Esophagus mucosa (tissue), 1 donor: ENCODE measurements at regions not wholly inside any gene's neighbourhood (a gene's known extent, or its start where the extent isn't known, plus 50 kb on each side); places are given as distances from the start of the nearest gene placed in this dataset.
"Not testable (repeated sequence)": the region's sequence is repeated elsewhere in the genome, so short reads cannot be mapped to it uniquely, and the experiment has no call there.

Experiments used
- ATAC-seq: fragments of 200-7000 bp; cut with Tn5 transposase; one replicate; pipeline ENCODE4 v1.9.1; 2020
- donor health status: DM: yes; HTN: yes; CAD: no.

GRCh38 chr5:42889311-42889933, 77.7 kb upstream of the SELENOP start:
- ATAC-seq: peak; percentile 80

GRCh38 chr5:42888771-42889170, 77.1 kb upstream of the SELENOP start:
- ATAC-seq: no peak

GRCh38 chr5:42887575-42887974, 75.9 kb upstream of the SELENOP start:
- no peak for ATAC-seq

GRCh38 chr5:42887097-42887496, 75.4 kb upstream of the SELENOP start:
- ATAC-seq: peak; percentile 96

GRCh38 chr5:42886635-42887034, 74.9 kb upstream of the SELENOP start:
- no peak for ATAC-seq

GRCh38 chr5:42884326-42884725, 72.6 kb upstream of the SELENOP start:
- ATAC-seq: no peak

GRCh38 chr5:42881416-42882117, 69.9 kb upstream of the SELENOP start:
- ATAC-seq: no peak

GRCh38 chr5:42880496-42881150, 68.9 kb upstream of the SELENOP start:
- ATAC-seq: no peak

- no peak for ATAC-seq
These were observed 67.6 kb upstream of the SELENOP start for GRCh38 chr5:42879291-42879690.

- ATAC-seq: no peak
These were observed 66.9 kb upstream of the SELENOP start for GRCh38 chr5:42878550-42878949.

GRCh38 chr5:42878041-42878440, 66.3 kb upstream of the SELENOP start:
- no peak for ATAC-seq

- ATAC-seq: no peak
These were observed 65.7 kb upstream of the SELENOP start for GRCh38 chr5:42877431-42877830.

- ATAC-seq: no peak
These were observed 64.7 kb upstream of the SELENOP start for GRCh38 chr5:42876375-42876844.

GRCh38 chr5:42875785-42876374, 64.2 kb upstream of the SELENOP start:
- no peak for ATAC-seq

GRCh38 chr5:42875211-42875610, 63.5 kb upstream of the SELENOP start:
- no peak for ATAC-seq

- ATAC-seq: no peak
These were observed 63.0 kb upstream of the SELENOP start for GRCh38 chr5:42874621-42875198.

GRCh38 chr5:42872865-42873264, 61.2 kb upstream of the SELENOP start:
- no peak for ATAC-seq

- peak; percentile 85 for ATAC-seq
These were observed 59.3 kb upstream of the SELENOP start for GRCh38 chr5:42870882-42871418.

GRCh38 chr5:42868417-42868816, 56.7 kb upstream of the SELENOP start:
- ATAC-seq: not testable (repeated sequence)

GRCh38 chr5:42864749-42865148, 53.1 kb upstream of the SELENOP start:
- ATAC-seq: not testable (repeated sequence)
